ENCODE measurements at regions not wholly inside any gene's neighbourhood (a gene's known extent, or its start where the extent isn't known, plus 50 kb on each side); places are given as distances from the start of the nearest gene placed in this dataset.

- 75 to 77% methylated on average over 2 of the region's 2 CpGs for WGBS, 2 donors
- no peak overlapping the region for H3K27ac ChIP-seq
- no peaks in the 10 kb centered on the region for H3K9me3 ChIP-seq
- intact Hi-C loops (cut with DNase I) = no loop called here
- peaks cover 0 to 35% (median 0%) of the 10 kb centered on the region in 4 donors for H3K27me3 ChIP-seq
- H3K4me1 ChIP-seq = peaks cover 0 to 10% (median 0%) of the 10 kb centered on the region in 3 donors
- TF ChIP-seq CTCF (IDR thresholded peaks at IDR 0.05) = no peak
- no peak for TF ChIP-seq POLR2A (IDR thresholded peaks at IDR 0.05)
- no peak overlapping the region for H3K4me3 ChIP-seq
- DNase-seq = no peak
- no peaks in the 10 kb centered on the region for H3K36me3 ChIP-seq
These were observed 242.5 kb downstream of the SH3BP4 start for GRCh38 chr2:235194351-235194750.

- intact Hi-C loops (cut with DNase I) = no loop called here
- Histone ChIP-seq H3K4me3 (no peak overlapping the region), H3K4me1 (peaks cover 0 to 10% (median 0%) of the 10 kb centered on the region in 3 donors), H3K27ac (no peak overlapping the region), H3K27me3 (peaks cover 0 to 34% (median 0%) of the 10 kb centered on the region in 4 donors), H3K36me3 (no peaks in the 10 kb centered on the region), H3K9me3 (no peaks in the 10 kb centered on the region)
- TF ChIP-seq CTCF (IDR thresholded peaks at IDR 0.05) (no peak), POLR2A (IDR thresholded peaks at IDR 0.05) (no peak)
- DNase-seq = no peak
- 40 to 80% methylated on average over 3 of the region's 3 CpGs for WGBS, 2 donors
These were observed 243.0 kb downstream of the SH3BP4 start for GRCh38 chr2:235194836-235195235.

GRCh38 chr2:235195921-235196320 is 244.1 kb downstream of the SH3BP4 start:
- DNase-seq = no peak
- intact Hi-C loops (cut with DNase I) = no loop called here
- H3K4me1 ChIP-seq = peaks cover 0 to 10% (median 0%) of the 10 kb centered on the region in 3 donors
- no peak overlapping the region for H3K27ac ChIP-seq
- TF ChIP-seq POLR2A (IDR thresholded peaks at IDR 0.05) (no peak), CTCF (IDR thresholded peaks at IDR 0.05) (no peak)
- H3K27me3 ChIP-seq = peaks cover 0 to 26% (median 0%) of the 10 kb centered on the region in 4 donors
- no peaks in the 10 kb centered on the region for H3K9me3 ChIP-seq
- WGBS, 2 donors = 76 to 100% methylated on average over 3 to 5 of the region's 5 CpGs
- H3K4me3 ChIP-seq = no peak overlapping the region
- H3K36me3 ChIP-seq = no peaks in the 10 kb centered on the region

- no peaks in the 10 kb centered on the region for H3K9me3 ChIP-seq
- H3K36me3 ChIP-seq = no peaks in the 10 kb centered on the region
- peaks cover 0 to 13% (median 0%) of the 10 kb centered on the region in 4 donors for H3K27me3 ChIP-seq
- no peak overlapping the region for H3K27ac ChIP-seq
- no peaks in the 10 kb centered on the region for H3K4me1 ChIP-seq
- intact Hi-C loops (cut with DNase I) = no loop called here
- H3K4me3 ChIP-seq = no peak overlapping the region
- DNase-seq = no peak
- TF ChIP-seq CTCF (IDR thresholded peaks at IDR 0.05) (no peak), POLR2A (IDR thresholded peaks at IDR 0.05) (no peak)
- 90 to 96% methylated on average over 9 of the region's 9 CpGs for WGBS, 2 donors
These were observed 247.3 kb downstream of the SH3BP4 start for GRCh38 chr2:235199128-235199527.

- Histone ChIP-seq H3K4me1 (no peaks in the 10 kb centered on the region), H3K4me3 (no peak overlapping the region), H3K27me3 (peaks cover 0 to 11% (median 0%) of the 10 kb centered on the region in 4 donors), H3K9me3 (no peaks in the 10 kb centered on the region), H3K36me3 (no peaks in the 10 kb centered on the region), H3K27ac (no peak overlapping the region)
- DNase-seq = no peak
- WGBS, 2 donors = 60 to 80% methylated on average over 1 to 2 of the region's 2 CpGs
- intact Hi-C loops (cut with DNase I) = no loop called here
- no peak for TF ChIP-seq CTCF (IDR thresholded peaks at IDR 0.05)
- no peak for TF ChIP-seq POLR2A (IDR thresholded peaks at IDR 0.05)
These were observed 248.4 kb downstream of the SH3BP4 start for GRCh38 chr2:235200216-235200615.
